Adrenal gland (tissue), 9 donors: ENCODE measurements at regions not wholly inside any gene's neighbourhood (a gene's known extent, or its start where the extent isn't known, plus 50 kb on each side); places are given as distances from the start of the nearest gene placed in this dataset.

Experiments used
- DNase-seq, 7 donors: peaks; one replicate each; pipeline ENCODE4 v3.0.0-alpha.2; 2019 to 2020
- H3K27ac ChIP-seq, 5 donors: fragments of 200-600 bp; sonication (generic) in 4 of 5; 1 replicate in 3 of 5; 2 replicates in 2 of 5; pipeline versions ENCODE4 v1.5.1 to v1.8.0; 2016 to 2020; ENCODE audit warnings: mild to moderate bottlenecking in 1 of 5
- H3K27me3 ChIP-seq: fragments of 200-600 bp; 2 replicates; pipeline ENCODE4 v1.8.0; 2021
- H3K36me3 ChIP-seq, 2 donors: fragments of 200-600 bp; replicated peaks in 1 of 2; 1 replicate in 1 of 2; 2 replicates in 1 of 2; pipeline versions ENCODE4 v1.5.1 to v1.8.0; 2018 to 2022
- H3K4me1 ChIP-seq, 2 donors: fragments of 200-600 bp; replicated peaks in 1 of 2; 1 replicate in 1 of 2; 2 replicates in 1 of 2; pipeline versions ENCODE4 v1.5.1 to v1.8.0; 2018 to 2021
- H3K4me3 ChIP-seq, 4 donors: fragments of 200-600 bp; sonication (generic) in 3 of 4; one replicate each; pipeline ENCODE4 v1.5.1; 2016 to 2018
- H3K9me3 ChIP-seq, 3 donors: fragments of 200-600 bp; sonication (generic) in 1 of 3; replicated peaks in 1 of 3; 1 replicate in 2 of 3; 2 replicates in 1 of 3; pipeline versions ENCODE4 v1.5.1 to v1.8.0; 2016 to 2021
- CTCF ChIP-seq, 6 experiments: fragments of 450-650 bp in 4 of 6; fragments of 200-600 bp in 2 of 6; sonication (generic) in 1 of 6; IDR thresholded peaks; 1 replicate in 5 of 6; 2 replicates in 1 of 6; pipeline versions ENCODE4 v1.5.1 to v1.8.0; 2016 to 2021; ENCODE audit warnings: antibody characterized with exemption in 6 of 6, mild to moderate bottlenecking in 2 of 6, moderate library complexity in 1 of 6
- POLR2A ChIP-seq, 2 donors: fragments of 450-650 bp; IDR thresholded peaks; one replicate each; pipeline ENCODE4 v1.6.1; 2017; ENCODE audit warnings: antibody characterized with exemption in 2 of 2, mild to moderate bottlenecking in 2 of 2, moderate library complexity in 1 of 2
- WGBS, 4 donors: extraction: QIAGEN DNeasy Blood & Tissue Kit in 2 of 4; methylation state at CpG; one replicate each; pipeline versions ENCODE4 v1.1.5 to v1.1.7; 2013 to 2017; 5-methylcytosine and 5-hydroxymethylcytosine counted together
- intact Hi-C, 2 donors: fragments of 100-400 bp; cut with DNase I; formaldehyde crosslinking; loops; one replicate each; pipeline versions ENCODE4 v1.14.1 to v1.15.0; 2022 to 2023
- donor health status: healthy with polysubstance abuse.
- donor health status: Bipolar disorder and iron deficiency.
- donor health status: DM: yes; HTN: yes; CAD: no.
- donor health status: DM: no; HTN: no; CAD: no.
- donor health status: DM: no; HTN: no; CAD: no.

- H3K9me3 ChIP-seq: no peaks in the 10 kb centered on the region
- WGBS, 4 donors: 86 to 95% (median 90%) methylated on average over 11 to 16 of the region's 16 CpGs
Measured at GRCh38 chr15:77781151-77781945, 148.6 kb upstream of the LINGO1 start.

GRCh38 chr15:77778802-77779201 is 146.1 kb upstream of the LINGO1 start:
- Histone ChIP-seq H3K36me3 (no peaks in the 10 kb centered on the region), H3K9me3 (no peaks in the 10 kb centered on the region), H3K27me3 (no peaks in the 10 kb centered on the region), H3K4me3 (no peak overlapping the region), H3K27ac (no peak overlapping the region), H3K4me1 (no peaks in the 10 kb centered on the region)
- WGBS, 4 donors: 90 to 94% (median 92%) methylated on average over 5 of the region's 5 CpGs
- intact Hi-C loops: no loop called here
- no peak for DNase-seq
- TF ChIP-seq POLR2A (IDR thresholded peaks at IDR 0.05): no peak
- TF ChIP-seq CTCF (IDR thresholded peaks at IDR 0.05): no peak

More at GRCh38 chr15:77781151-77781945, 148.6 kb upstream of the LINGO1 start:
- no peak overlapping the region for H3K4me3 ChIP-seq
- no peaks in the 10 kb centered on the region for H3K4me1 ChIP-seq
- intact Hi-C loops: no loop called here
- no peak for TF ChIP-seq POLR2A (IDR thresholded peaks at IDR 0.05)
- no peak for TF ChIP-seq CTCF (IDR thresholded peaks at IDR 0.05)
- no peaks in the 10 kb centered on the region for H3K27me3 ChIP-seq
- no peaks in the 10 kb centered on the region for H3K36me3 ChIP-seq
- DNase-seq: no peak
- no peak overlapping the region for H3K27ac ChIP-seq

GRCh38 chr15:77775837-77776236 is 143.1 kb upstream of the LINGO1 start:
- 83 to 90% (median 85%) methylated on average over 9 to 10 of the region's 10 CpGs for WGBS, 4 donors
- H3K9me3 ChIP-seq: no peaks in the 10 kb centered on the region
- H3K4me1 ChIP-seq: no peaks in the 10 kb centered on the region
- no peak overlapping the region for H3K27ac ChIP-seq
- TF ChIP-seq CTCF (IDR thresholded peaks at IDR 0.05): no peak
- intact Hi-C loops: no loop called here
- no peaks in the 10 kb centered on the region for H3K36me3 ChIP-seq
- H3K27me3 ChIP-seq: no peaks in the 10 kb centered on the region
- H3K4me3 ChIP-seq: no peak overlapping the region
- no peak for DNase-seq

- no peaks in the 10 kb centered on the region for H3K9me3 ChIP-seq
- H3K4me1 ChIP-seq: no peaks in the 10 kb centered on the region
- DNase-seq: no peak
- H3K27ac ChIP-seq: no peak overlapping the region
- WGBS, 4 donors: 85 to 90% (median 88%) methylated on average over 5 to 7 of the region's 7 CpGs
- no peak overlapping the region for H3K4me3 ChIP-seq
- TF ChIP-seq CTCF (IDR thresholded peaks at IDR 0.05) (no peak), POLR2A (IDR thresholded peaks at IDR 0.05) (no peak)
- H3K27me3 ChIP-seq: no peaks in the 10 kb centered on the region
- intact Hi-C loops: no loop called here
- no peaks in the 10 kb centered on the region for H3K36me3 ChIP-seq
Measured at GRCh38 chr15:77775373-77775772, 142.7 kb upstream of the LINGO1 start.
